Femur (tissue), 1 donor: ENCODE measurements at regions not wholly inside any gene's neighbourhood (a gene's known extent, or its start where the extent isn't known, plus 50 kb on each side); places are given as distances from the start of the nearest gene placed in this dataset.
"Not testable (repeated sequence)": the region's sequence is repeated elsewhere in the genome, so short reads cannot be mapped to it uniquely, and the experiment has no call there.

ENCODE experiments used
- DNase-seq: peaks from one replicate; pipeline ENCODE4 v3.0.0-alpha.2; 2017

DNA sequence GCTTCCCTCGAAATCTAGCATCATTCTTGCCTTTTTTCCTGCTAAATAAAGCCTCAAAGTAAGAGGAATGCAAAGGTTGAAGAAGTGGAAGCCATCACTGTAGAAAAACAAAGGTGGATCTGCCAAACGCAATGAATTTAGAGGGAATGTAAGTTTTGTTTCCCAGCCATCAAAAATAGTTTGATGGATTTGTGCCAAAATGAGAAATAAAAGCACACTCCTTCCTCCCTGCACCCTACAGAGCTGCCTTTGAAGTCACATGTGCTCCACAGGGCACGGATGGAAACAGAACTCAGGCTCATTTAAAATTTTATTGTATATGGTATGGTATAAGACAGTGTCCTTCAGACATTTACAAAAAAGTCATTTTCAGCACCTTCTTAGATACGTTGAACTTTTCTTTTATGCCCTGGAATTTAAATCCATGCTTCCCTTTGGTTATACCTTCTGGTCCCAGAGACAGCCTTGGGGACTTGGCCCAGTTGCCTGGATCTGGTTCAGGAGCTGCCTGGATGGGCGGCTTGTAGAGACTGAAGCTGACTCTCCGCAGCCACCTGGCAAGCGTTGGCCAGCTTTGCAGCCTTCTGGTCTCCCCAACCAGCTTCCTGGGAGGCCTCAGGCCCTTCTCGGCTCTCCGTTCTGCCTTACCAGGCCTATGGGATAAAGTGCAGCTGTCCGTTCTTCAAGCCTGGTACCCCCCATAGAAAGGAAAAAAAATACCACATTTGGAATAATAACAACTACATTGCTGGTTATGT lies 228.5 kb upstream of the NEBL start:
- no peak for DNase-seq

- DNase-seq, result no peak
These were observed 225.8 kb upstream of the NEBL start for GRCh38 chr10:21122907-21123306.

GRCh38 chr10:21121822-21122221 lies 224.7 kb upstream of the NEBL start:
- DNase-seq, result not testable (repeated sequence)

- DNase-seq, result no peak
These were observed 217.6 kb upstream of the NEBL start for GRCh38 chr10:21114683-21115082.

DNA sequence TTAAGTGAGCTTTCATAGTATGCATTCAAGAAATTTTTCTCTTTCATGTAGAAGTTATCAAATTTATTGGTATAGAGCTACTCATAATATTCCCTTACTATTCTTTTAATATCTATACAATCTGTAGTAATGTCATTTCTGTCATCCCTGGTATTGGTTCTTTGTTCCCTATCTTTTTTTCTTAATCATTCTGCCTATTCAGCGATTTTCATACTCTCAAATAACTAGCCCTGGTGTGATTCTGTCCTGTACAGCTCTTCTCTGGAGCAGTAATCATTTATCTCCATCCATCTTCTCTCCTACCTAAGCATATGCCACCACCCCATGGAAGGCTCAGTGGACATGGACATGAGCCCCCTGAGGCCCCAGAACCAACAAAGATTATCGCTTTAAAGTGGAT lies 213.2 kb upstream of the NEBL start:
- no peak for DNase-seq

DNA sequence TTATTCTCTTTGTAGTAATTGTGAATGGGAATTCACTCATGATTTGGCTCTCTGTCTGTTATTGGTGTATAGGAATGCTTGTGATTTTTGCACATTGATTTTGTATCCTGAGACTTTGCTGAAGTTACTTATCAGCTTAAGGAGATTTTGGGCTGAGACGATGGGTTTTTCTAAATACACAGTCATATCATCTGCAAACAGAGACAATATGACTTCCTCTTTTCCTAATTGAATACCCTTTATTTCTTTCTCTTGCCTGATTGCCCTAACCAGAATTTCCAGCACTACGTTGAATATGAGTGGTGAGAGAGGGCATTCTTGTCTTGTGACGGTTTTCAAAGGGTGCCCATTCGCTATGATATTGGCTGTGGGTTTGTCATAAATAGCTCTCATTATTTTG lies 209.8 kb upstream of the NEBL start:
- DNase-seq, result not testable (repeated sequence)

DNA sequence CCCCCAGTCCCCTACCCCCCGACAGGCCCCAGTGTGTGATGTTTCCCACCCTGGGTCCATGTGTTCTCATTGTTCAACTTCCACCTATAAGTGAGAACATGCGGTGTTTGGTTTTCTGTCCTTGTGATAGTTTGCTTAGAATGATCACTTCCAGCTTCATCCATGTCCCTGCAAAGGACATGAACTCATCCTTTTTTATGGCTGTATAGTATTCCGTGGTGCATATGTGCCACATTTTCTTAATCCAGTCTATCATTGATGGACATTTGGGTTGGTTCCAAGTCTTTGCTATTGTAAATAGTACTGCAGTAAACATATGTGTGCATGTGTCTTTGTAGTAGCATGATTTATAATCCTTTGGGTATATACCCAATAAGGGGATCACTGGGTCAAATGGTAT lies 208.2 kb upstream of the NEBL start:
- DNase-seq, result not testable (repeated sequence)

GRCh38 chr10:21100871-21101514 lies 203.9 kb upstream of the NEBL start:
- no peak for DNase-seq

GRCh38 chr10:21100190-21100589 lies 203.1 kb upstream of the NEBL start:
- DNase-seq, result no peak

DNA sequence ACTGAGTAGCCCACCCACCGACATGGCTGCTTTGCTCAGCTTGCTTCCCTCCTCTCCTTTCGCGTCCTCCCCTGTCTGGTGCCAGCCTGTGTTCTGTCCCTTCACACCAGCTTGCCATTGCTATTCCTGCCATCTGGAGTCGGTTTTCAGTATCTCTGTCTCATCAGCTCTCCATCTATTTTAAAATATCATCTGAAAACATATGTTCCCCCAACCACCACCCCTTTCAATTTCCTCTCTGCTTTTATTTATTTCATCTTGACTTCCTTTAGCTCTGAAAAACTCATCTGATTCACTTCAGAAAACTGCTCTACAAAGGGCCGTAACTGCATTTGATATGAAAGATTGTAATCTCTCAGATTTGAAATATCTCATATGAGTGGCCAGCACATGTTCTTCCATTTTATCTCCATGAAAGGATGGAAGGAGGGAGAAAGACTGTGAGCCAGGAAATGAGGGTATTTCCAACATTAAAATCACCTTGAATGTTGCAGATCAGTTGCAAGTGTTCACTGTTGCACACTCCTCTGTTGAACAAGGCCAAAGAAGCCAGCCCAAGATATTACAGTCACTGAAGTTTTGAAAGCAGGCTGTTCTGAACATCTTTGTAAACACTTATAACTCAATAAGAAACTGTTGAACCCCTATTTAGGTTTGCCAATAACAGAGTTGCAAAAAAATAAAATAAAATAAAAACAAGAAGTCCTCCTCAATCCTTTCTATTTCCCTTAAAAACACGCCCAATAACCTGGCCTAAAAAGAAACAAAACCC lies 202.4 kb upstream of the NEBL start:
- DNase-seq, result no peak

DNA sequence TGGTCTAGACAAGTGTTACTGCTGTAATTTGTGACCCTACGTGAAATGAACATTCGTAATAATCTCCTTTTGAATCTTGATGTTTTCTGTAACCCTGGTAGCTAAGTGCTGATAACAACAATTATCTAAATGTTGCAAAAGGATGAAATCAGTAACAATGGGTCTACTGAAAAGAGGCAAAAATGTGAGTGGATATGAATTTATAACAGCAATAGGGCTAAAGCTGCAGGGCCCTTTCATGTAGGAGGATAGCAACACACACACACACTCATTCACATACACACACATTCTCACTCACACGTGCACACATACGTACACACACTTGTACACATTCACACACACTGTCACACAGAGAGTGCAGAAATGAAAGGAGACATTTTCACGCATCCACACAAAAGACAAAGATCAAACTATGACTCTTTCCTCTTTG lies 200.8 kb upstream of the NEBL start:
- no peak for DNase-seq

DNA sequence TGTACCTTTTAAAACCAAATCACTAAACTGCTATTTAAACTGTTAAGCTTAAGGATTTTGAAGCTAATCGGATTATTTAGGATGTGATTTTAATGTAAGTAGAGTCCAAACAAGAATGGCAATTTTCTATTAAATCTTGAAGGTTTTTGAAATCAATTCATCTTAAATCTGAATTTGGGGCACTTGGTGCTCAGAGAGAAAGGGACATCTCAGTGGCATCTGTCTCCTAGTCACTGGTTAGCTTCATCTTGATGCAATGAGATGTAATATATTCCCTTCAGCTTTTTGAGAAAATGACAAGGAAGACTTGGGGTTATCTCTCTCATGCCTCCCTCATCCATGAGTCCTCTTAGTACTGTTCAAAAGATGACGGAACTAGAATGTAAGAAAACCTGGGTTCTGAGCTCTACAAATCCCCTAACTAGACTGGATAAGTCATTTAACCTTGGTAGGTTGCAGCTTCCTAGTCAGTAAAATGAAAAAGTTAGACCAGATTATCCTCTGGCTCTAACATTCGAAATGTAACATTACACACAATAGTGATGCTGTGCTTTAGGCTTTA lies 198.5 kb upstream of the NEBL start:
- DNase-seq, result no peak

- no peak for DNase-seq
These were observed 198.0 kb upstream of the NEBL start for GRCh38 chr10:21095073-21095472.

GRCh38 chr10:21092683-21093524 lies 195.8 kb upstream of the NEBL start:
- no peak for DNase-seq

DNA sequence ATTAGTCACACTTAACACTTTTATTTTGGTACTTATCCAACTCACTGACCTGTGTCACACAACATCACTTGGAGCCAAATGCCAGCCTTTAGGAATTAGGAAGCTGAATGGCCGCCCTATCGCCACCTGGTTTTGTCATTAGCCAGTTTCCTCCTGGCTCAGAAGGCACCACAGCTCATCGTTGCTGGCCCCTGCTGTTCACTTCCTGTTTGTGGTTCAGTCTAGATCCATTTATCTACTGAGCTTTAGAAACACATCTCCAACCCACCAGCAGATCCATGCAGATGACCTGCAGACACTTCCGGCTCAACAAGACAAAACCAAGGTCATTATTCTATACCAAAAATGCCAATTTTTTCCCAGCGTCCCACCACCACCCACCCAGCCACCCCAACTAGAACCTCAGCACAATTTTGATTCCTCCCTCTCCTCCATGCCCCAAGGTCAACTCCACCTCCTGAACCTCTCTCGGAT lies 193.5 kb upstream of the NEBL start:
- no peak for DNase-seq

- no peak for DNase-seq
These were observed 190.4 kb upstream of the NEBL start for GRCh38 chr10:21087476-21087875.

DNA sequence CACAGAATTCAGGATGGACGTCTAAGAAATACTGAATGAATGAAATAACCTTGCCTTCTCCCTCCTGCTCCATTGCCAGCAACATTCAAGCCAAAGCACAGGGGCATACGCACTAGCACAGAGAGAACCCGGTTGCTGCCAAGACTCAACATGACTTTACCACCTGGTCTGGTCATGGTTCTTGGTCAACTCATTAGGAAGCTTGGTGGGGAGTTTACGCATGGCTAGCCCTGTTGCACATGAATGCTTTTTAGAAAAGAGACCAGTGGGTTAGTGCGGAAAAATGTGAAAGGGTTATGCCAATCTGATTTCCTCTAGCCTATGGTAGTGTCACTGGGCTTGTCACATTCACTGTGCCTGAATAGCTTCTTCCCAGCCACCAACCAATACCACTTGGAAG lies 187.6 kb upstream of the NEBL start:
- no peak for DNase-seq

DNA sequence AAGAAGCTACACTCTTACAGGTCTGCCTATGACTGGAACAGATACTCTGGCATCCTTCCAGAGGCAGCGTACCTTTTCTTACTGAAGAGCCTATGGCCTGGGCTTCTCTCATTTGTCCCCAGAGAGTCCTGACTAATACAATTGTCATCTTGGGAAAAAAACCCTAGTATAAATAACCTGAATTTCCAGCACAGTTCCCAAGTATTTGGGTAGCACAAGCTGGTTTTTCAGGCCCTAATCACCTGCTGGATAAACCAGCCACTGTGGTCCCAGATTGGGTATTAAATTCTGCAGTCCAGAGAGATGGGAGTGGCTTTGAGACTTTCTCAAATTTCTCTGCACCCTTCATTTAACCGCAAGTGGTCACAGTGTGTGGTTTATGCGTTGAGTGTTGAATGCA lies 186.8 kb upstream of the NEBL start:
- no peak for DNase-seq

DNA sequence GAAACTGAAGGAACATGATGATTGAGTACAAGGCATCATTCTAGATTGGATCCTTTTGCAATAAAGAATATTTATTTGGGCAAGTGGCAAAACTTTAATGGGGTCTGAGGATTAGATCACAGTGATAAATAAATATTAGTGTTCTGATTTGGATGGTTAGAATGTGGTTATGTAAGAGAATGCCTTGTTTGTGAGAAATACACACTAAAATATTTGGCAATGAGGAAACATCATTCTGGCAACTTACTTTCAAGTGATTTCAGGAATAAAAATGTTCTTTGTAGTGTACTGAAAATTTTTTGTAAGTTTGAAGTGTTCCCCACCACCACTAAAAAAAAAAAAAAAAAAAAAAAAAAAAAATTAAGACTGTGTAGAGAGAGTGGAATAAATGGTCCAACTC lies 185.1 kb upstream of the NEBL start:
- no peak for DNase-seq

DNA sequence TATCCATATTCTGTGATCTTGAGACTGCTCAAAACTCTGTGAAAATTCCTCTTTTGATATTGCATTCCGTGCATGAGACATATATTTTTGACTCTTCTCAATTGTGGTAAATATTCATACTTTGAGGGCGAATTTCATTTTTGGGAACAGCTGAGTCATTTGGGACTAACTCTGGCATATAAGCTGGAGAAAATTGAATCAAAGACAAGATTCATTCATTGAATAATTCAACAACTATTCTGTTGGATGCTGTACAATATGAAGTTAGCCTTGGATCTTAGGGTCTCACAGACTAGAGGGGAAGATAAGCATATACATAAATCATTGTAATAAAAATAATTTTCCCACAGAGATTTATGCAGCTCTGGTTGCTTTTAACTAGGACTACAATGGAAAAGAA lies 183.2 kb upstream of the NEBL start:
- no peak for DNase-seq

DNA sequence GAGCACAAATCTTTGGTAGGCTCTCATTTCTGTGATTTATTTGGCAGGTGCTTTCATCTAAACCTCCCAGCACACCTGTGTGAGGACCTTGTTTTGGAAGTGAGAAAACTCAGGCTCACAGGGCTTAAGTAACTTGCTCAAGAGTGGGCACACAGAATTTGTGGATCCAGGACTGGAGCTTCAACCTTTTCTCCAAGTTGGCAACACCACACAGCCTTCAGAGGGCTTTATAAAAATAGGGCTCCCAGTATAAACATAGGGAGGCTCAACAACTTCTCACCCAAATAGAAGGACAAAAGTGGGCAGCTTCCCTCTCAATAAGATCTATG lies 182.2 kb upstream of the NEBL start:
- DNase-seq, result no peak
